ENCODE measurements at regions not wholly inside any gene's neighbourhood (a gene's known extent, or its start where the extent isn't known, plus 50 kb on each side); places are given as distances from the start of the nearest gene placed in this dataset.

GRCh38 chr2:204373942-204374341 lies 171.3 kb upstream of the PARD3B start:
- TF ChIP-seq, protein P1, sequence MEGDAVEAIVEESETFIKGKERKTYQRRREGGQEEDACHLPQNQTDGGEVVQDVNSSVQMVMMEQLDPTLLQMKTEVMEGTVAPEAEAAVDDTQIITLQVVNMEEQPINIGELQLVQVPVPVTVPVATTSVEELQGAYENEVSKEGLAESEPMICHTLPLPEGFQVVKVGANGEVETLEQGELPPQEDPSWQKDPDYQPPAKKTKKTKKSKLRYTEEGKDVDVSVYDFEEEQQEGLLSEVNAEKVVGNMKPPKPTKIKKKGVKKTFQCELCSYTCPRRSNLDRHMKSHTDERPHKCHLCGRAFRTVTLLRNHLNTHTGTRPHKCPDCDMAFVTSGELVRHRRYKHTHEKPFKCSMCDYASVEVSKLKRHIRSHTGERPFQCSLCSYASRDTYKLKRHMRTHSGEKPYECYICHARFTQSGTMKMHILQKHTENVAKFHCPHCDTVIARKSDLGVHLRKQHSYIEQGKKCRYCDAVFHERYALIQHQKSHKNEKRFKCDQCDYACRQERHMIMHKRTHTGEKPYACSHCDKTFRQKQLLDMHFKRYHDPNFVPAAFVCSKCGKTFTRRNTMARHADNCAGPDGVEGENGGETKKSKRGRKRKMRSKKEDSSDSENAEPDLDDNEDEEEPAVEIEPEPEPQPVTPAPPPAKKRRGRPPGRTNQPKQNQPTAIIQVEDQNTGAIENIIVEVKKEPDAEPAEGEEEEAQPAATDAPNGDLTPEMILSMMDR (IDR thresholded peaks at IDR 0.05; ENCODE audit: insufficient read depth, low read depth, low read length), result no peak
- TF ChIP-seq EZH2 (IDR thresholded peaks at IDR 0.05; ENCODE audit: insufficient read depth, low read length), result no peak
